Heart right ventricle (tissue), 16 donors: ENCODE measurements at regions not wholly inside any gene's neighbourhood (a gene's known extent, or its start where the extent isn't known, plus 50 kb on each side); places are given as distances from the start of the nearest gene placed in this dataset.

Experiments
- ATAC-seq, 8 donors: fragments of 200-7000 bp; cut with Tn5 transposase; one replicate each; pipeline ENCODE4 v1.9.1; 2020; ENCODE audit warnings: mild to moderate bottlenecking in 8 of 8, moderate library complexity in 8 of 8, moderate number of reproducible peaks in 1 of 8
- DNase-seq, 2 donors: peaks; one replicate each; pipeline ENCODE4 v3.0.0-alpha.2; 2020
- H3K27ac ChIP-seq, 10 donors: fragments of 200-600 bp; sonication (generic) in 2 of 10; one replicate each; pipeline versions ENCODE4 v1.5.0 to v1.8.0; 2020 to 2022; ENCODE audit warnings: mild to moderate bottlenecking in 3 of 10
- H3K27me3 ChIP-seq, 7 donors: fragments of 200-600 bp; one replicate each; pipeline ENCODE4 v1.8.0; 2021 to 2022; ENCODE audit warnings: mild to moderate bottlenecking in 2 of 7
- H3K36me3 ChIP-seq, 9 donors: fragments of 200-600 bp; sonication (generic) in 1 of 9; one replicate each; pipeline versions ENCODE4 v1.5.0 to v1.8.0; 2020 to 2022; ENCODE audit warnings: mild to moderate bottlenecking in 2 of 9
- H3K4me1 ChIP-seq, 9 donors: fragments of 200-600 bp; sonication (generic) in 1 of 9; one replicate each; pipeline versions ENCODE4 v1.5.0 to v1.8.0; 2020 to 2022; ENCODE audit warnings: mild to moderate bottlenecking in 4 of 9
- H3K4me3 ChIP-seq, 10 donors: fragments of 200-600 bp; sonication (generic) in 2 of 10; one replicate each; pipeline versions ENCODE4 v1.5.0 to v1.8.0; 2020 to 2022; ENCODE audit warnings: mild to moderate bottlenecking in 7 of 10, moderate library complexity in 2 of 10
- H3K9me3 ChIP-seq, 11 donors: fragments of 200-600 bp in 10 of 11; sonication (generic) in 2 of 11; one replicate each; pipeline versions ENCODE4 v1.5.0 to v1.8.0; 2013 to 2022; ENCODE audit warnings: mild to moderate bottlenecking in 2 of 11, control low read depth in 1 of 11, moderate library complexity in 1 of 11
- CTCF ChIP-seq, 9 donors: fragments of 200-600 bp; sonication (generic) in 2 of 9; IDR thresholded peaks; one replicate each; pipeline versions ENCODE4 v1.5.0 to v1.8.0; 2021 to 2022; ENCODE audit warnings: antibody characterized with exemption in 9 of 9, mild to moderate bottlenecking in 5 of 9, moderate library complexity in 1 of 9
- WGBS, 2 donors: extraction: QIAGEN DNeasy Blood & Tissue Kit; methylation state at CpG; one replicate each; pipeline ENCODE4 v1.1.7; 2013; ENCODE audit warnings: inconsistent platforms in 1 of 2; 5-methylcytosine and 5-hydroxymethylcytosine counted together
- intact Hi-C, 10 donors: fragments of 100-400 bp; cut with DNase I; formaldehyde crosslinking; loops; one replicate each; pipeline versions ENCODE4 v1.11.1 to v1.14.2; 2022
- donor health status: Arrhythmogenic right ventricular cardiomyopathy.
- donor health status: ischemic (EF 13 %, LVEDD 7.1; RV severe dilation, severe dysfunction).
- donor health status: healthy with polysubstance abuse.
- donor health status: DM: no; HTN: yes; CAD: no.
- donor health status: DM: no; HTN: no; CAD: no.
- donor health status: ischemic (EF 25% LVEDD 6.9; RV normal size, moderate dysfunction).
- donor health status: ischemic (EF 25% LVEDD 5.7; RV mildly dilated, moderate dysfunction).
- donor health status: healthy.
- donor health status: DM: yes; HTN: yes; CAD: no.
- donor health status: Ischemic cardiomyopathy.
- donor health status: ischemic (EF 35%, LVEDD 5.7; RV mildly dilated, moderate dysfunction).
- donor health status: nonischemic (EF 11% LVEDD 7.7; RV severe dilation, severe dysfunction).
- donor health status: DM: yes; HTN: yes; CAD: no.
- donor health status: PGD.
- donor health status: ischemic (EF 29% LVEDD 5.4; RV normal size, mild dysfunction).
- donor health status: nonischemic (EF 23%, LVEDD 6.1; RV moderate dilation, normal function).

DNA sequence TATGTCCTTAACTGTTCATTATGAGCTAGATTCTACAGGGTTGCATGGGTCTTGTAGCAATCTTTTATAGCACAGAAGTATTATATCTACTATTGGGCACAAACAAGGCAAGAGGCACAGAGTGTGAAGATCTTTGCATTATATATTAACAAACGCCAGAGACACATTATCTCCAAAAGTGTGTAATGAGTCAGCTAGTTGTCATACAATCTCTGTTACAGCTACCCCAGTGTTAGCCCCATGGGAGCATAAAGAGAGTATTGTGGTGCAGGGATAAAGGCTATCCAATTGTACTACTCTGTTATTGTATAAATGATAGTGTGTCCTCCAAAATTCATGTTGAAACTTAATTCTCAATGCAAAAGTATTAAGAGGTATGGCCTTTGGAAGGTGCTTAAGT, 148.4 kb upstream of the RIMS1 start:
- Histone ChIP-seq H3K36me3 (no peaks in the 10 kb centered on the region), H3K27ac (no peak overlapping the region), H3K4me3 (no peak overlapping the region), H3K27me3 (no peaks in the 10 kb centered on the region), H3K4me1 (no peaks in the 10 kb centered on the region), H3K9me3 (no peaks in the 10 kb centered on the region)
- DNase-seq (no peak), ATAC-seq (no peak)
- no peak for TF ChIP-seq CTCF (IDR thresholded peaks at IDR 0.05)
- intact Hi-C loops = no loop called here
- 61 to 72% methylated on average over 1 of the region's 1 CpG for WGBS, 2 donors

- Histone ChIP-seq H3K27me3 (no peaks in the 10 kb centered on the region), H3K27ac (no peak overlapping the region), H3K4me3 (no peak overlapping the region), H3K4me1 (no peaks in the 10 kb centered on the region), H3K9me3 (peaks cover 0 to 6% (median 0%) of the 10 kb centered on the region in 11 donors), H3K36me3 (no peaks in the 10 kb centered on the region)
- 27 to 33% methylated on average over 5 of the region's 5 CpGs for WGBS, 2 donors
- DNase-seq = no peak
- intact Hi-C loops = no loop called here
- ATAC-seq = no peak
- no peak for TF ChIP-seq CTCF (IDR thresholded peaks at IDR 0.05)
Observed at GRCh38 chr6:71745525-71745924, 140.8 kb upstream of the RIMS1 start.

GRCh38 chr6:71766146-71766760, 120.1 kb upstream of the RIMS1 start:
- no peaks in the 10 kb centered on the region for H3K36me3 ChIP-seq
- H3K27me3 ChIP-seq = no peaks in the 10 kb centered on the region
- no peak overlapping the region for H3K4me3 ChIP-seq
- no peak overlapping the region for H3K27ac ChIP-seq
- DNase-seq (no peak), ATAC-seq (no peak)
- no peaks in the 10 kb centered on the region for H3K4me1 ChIP-seq
- intact Hi-C loops = no loop called here
- TF ChIP-seq CTCF (IDR thresholded peaks at IDR 0.05) = no peak
- 92 to 93% methylated on average over 2 of the region's 2 CpGs for WGBS, 2 donors
- no peaks in the 10 kb centered on the region for H3K9me3 ChIP-seq

- DNase-seq (no peak), ATAC-seq (no peak)
- intact Hi-C loops = no loop called here
- no peak overlapping the region for H3K4me3 ChIP-seq
- no peaks in the 10 kb centered on the region for H3K4me1 ChIP-seq
- no peaks in the 10 kb centered on the region for H3K9me3 ChIP-seq
- H3K27ac ChIP-seq = no peak overlapping the region
- H3K27me3 ChIP-seq = no peaks in the 10 kb centered on the region
- no peak for TF ChIP-seq CTCF (IDR thresholded peaks at IDR 0.05)
- 48 to 59% methylated on average over 3 of the region's 3 CpGs for WGBS, 2 donors
- no peaks in the 10 kb centered on the region for H3K36me3 ChIP-seq
Observed at GRCh38 chr6:71766796-71767195, 119.6 kb upstream of the RIMS1 start.
